ENCODE measurements at regions not wholly inside any gene's neighbourhood (a gene's known extent, or its start where the extent isn't known, plus 50 kb on each side); places are given as distances from the start of the nearest gene placed in this dataset.
"Not testable (repeated sequence)": the region's sequence is repeated elsewhere in the genome, so short reads cannot be mapped to it uniquely, and the experiment has no call there.

- TF ChIP-seq, protein P1, sequence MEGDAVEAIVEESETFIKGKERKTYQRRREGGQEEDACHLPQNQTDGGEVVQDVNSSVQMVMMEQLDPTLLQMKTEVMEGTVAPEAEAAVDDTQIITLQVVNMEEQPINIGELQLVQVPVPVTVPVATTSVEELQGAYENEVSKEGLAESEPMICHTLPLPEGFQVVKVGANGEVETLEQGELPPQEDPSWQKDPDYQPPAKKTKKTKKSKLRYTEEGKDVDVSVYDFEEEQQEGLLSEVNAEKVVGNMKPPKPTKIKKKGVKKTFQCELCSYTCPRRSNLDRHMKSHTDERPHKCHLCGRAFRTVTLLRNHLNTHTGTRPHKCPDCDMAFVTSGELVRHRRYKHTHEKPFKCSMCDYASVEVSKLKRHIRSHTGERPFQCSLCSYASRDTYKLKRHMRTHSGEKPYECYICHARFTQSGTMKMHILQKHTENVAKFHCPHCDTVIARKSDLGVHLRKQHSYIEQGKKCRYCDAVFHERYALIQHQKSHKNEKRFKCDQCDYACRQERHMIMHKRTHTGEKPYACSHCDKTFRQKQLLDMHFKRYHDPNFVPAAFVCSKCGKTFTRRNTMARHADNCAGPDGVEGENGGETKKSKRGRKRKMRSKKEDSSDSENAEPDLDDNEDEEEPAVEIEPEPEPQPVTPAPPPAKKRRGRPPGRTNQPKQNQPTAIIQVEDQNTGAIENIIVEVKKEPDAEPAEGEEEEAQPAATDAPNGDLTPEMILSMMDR (IDR thresholded peaks at IDR 0.05), result not testable (repeated sequence)
- TF ChIP-seq POLR2A (IDR thresholded peaks at IDR 0.05), result not testable (repeated sequence)
Measured at GRCh38 chr14:19093227-19093626, 126.0 kb downstream of the POTEM start.

Data from tibial nerve (tissue), 3 donors.